CD4-positive, alpha-beta T cell treated with Interleukin-21 for 1 hour (primary cell): ENCODE measurements at regions not wholly inside any gene's neighbourhood (a gene's known extent, or its start where the extent isn't known, plus 50 kb on each side); places are given as distances from the start of the nearest gene placed in this dataset.

Source experiments
- DNase-seq: peaks from one replicate; pipeline ENCODE4 v3.0.0-alpha.2; 2020

GRCh38 chr13:106349080-106349931 lies 186.2 kb downstream of the EFNB2 start:
- DNase-seq = no peak

- DNase-seq = no peak
Observed at GRCh38 chr13:106348075-106348840, 187.2 kb downstream of the EFNB2 start.

GRCh38 chr13:106344342-106344741 lies 191.1 kb downstream of the EFNB2 start:
- no peak for DNase-seq

GRCh38 chr13:106343836-106344235 lies 191.6 kb downstream of the EFNB2 start:
- DNase-seq = no peak

GRCh38 chr13:106340249-106340648 lies 195.2 kb downstream of the EFNB2 start:
- no peak for DNase-seq

- no peak for DNase-seq
Observed at GRCh38 chr13:106337096-106337850, 198.2 kb downstream of the EFNB2 start.

GRCh38 chr13:106336668-106337067 lies 198.8 kb downstream of the EFNB2 start:
- DNase-seq = no peak

GRCh38 chr13:106332621-106333020 lies 202.8 kb downstream of the EFNB2 start:
- no peak for DNase-seq

- DNase-seq = no peak
Observed at GRCh38 chr13:106331116-106331515, 204.3 kb downstream of the EFNB2 start.

- no peak for DNase-seq
Observed at GRCh38 chr13:106329941-106330340, 205.5 kb downstream of the EFNB2 start.

- DNase-seq = no peak
Observed at GRCh38 chr13:106326751-106327150, 208.7 kb downstream of the EFNB2 start.

- DNase-seq = no peak
Observed at GRCh38 chr13:106324444-106324843, 211.0 kb downstream of the EFNB2 start.

GRCh38 chr13:106322628-106323027 lies 212.8 kb downstream of the EFNB2 start:
- no peak for DNase-seq

GRCh38 chr13:106318941-106319411 lies 216.5 kb downstream of the EFNB2 start:
- no peak for DNase-seq

GRCh38 chr13:106314417-106314816 lies 221.0 kb downstream of the EFNB2 start:
- no peak for DNase-seq

- no peak for DNase-seq
Observed at GRCh38 chr13:106311004-106311403, 224.5 kb downstream of the EFNB2 start.

- DNase-seq = no peak
Observed at GRCh38 chr13:106310291-106310865, 225.1 kb downstream of the EFNB2 start.

- DNase-seq = no peak
Observed at GRCh38 chr13:106306748-106307277, 228.6 kb downstream of the EFNB2 start.

- DNase-seq = no peak
Observed at GRCh38 chr13:106302843-106303242, 232.6 kb downstream of the EFNB2 start.

- DNase-seq = no peak
Observed at GRCh38 chr13:106302011-106302410, 233.5 kb downstream of the EFNB2 start.

- no peak for DNase-seq
Observed at GRCh38 chr13:106299621-106300020, 235.8 kb downstream of the EFNB2 start.

- no peak for DNase-seq
Observed at GRCh38 chr13:106297283-106297682, 238.2 kb downstream of the EFNB2 start.

GRCh38 chr13:106296723-106297122 lies 238.7 kb downstream of the EFNB2 start:
- DNase-seq = no peak
